Activated naive CD8-positive, alpha-beta T cell treated with anti-CD3 and anti-CD28 coated beads, Interleukin-2, amount 10 ng/mL, durations not matched to agents 7 days and 5 days (primary cell): ENCODE measurements at regions not wholly inside any gene's neighbourhood (a gene's known extent, or its start where the extent isn't known, plus 50 kb on each side); places are given as distances from the start of the nearest gene placed in this dataset.

Experiments
- ATAC-seq: fragments of 150-1000 bp; cut with Tn5 transposase; one replicate; pipeline ENCODE4 v1.10.0; 2021; ENCODE audit warnings: low read depth, moderate library complexity
- POLR2A ChIA-PET: fragments of 350-600 bp; sonication (Branson Sonifier 250); formaldehyde crosslinking; loops from one replicate; lab custom pipeline; 2021; ENCODE audit warnings: antibody characterized with exemption; lab: Charles Lee
- DNase-seq: peaks from one replicate; pipeline ENCODE4 v3.0.0; 2021
- H3K27ac Mint-ChIP-seq: one replicate; pipeline ENCODE4 v1.8.0; 2022; ENCODE audit warnings: mild to moderate bottlenecking, mixed read lengths
- H3K27me3 Mint-ChIP-seq: one replicate; pipeline ENCODE4 v1.8.0; 2022; ENCODE audit warnings: mild to moderate bottlenecking, moderate library complexity, mixed read lengths
- H3K36me3 Mint-ChIP-seq: one replicate; pipeline ENCODE4 v1.8.0; 2021; ENCODE audit warnings: mild to moderate bottlenecking, mixed read lengths
- H3K4me1 Mint-ChIP-seq: one replicate; pipeline ENCODE4 v1.8.0; 2021; ENCODE audit warnings: mixed read lengths
- H3K4me3 Mint-ChIP-seq: one replicate; pipeline ENCODE4 v1.8.0; 2022; ENCODE audit warnings: mild to moderate bottlenecking, moderate library complexity, mixed read lengths
- H3K9me3 Mint-ChIP-seq: one replicate; pipeline ENCODE4 v1.8.0; 2021; ENCODE audit warnings: mixed read lengths

- no peaks in the 10 kb centered on the region for H3K27me3 Mint-ChIP-seq
- no peak overlapping the region for H3K27ac Mint-ChIP-seq
- H3K36me3 Mint-ChIP-seq = no peaks in the 10 kb centered on the region
- H3K4me1 Mint-ChIP-seq = no peaks in the 10 kb centered on the region
- no peak for DNase-seq
- peaks cover 4% of the 10 kb centered on the region for H3K9me3 Mint-ChIP-seq
- no peak for ATAC-seq
- no peak overlapping the region for H3K4me3 Mint-ChIP-seq
- POLR2A ChIA-PET = no interaction called here
Observed at GRCh38 chr13:80727321-80727975, 386.5 kb upstream of the SPRY2 start.

GRCh38 chr13:80726868-80727267, 385.9 kb upstream of the SPRY2 start:
- Mint-ChIP-seq H3K36me3 (no peaks in the 10 kb centered on the region), H3K9me3 (peaks cover 4% of the 10 kb centered on the region), H3K4me3 (no peak overlapping the region), H3K27ac (no peak overlapping the region), H3K27me3 (no peaks in the 10 kb centered on the region), H3K4me1 (no peaks in the 10 kb centered on the region)
- DNase-seq (no peak), ATAC-seq (no peak)
- POLR2A ChIA-PET = no interaction called here

GRCh38 chr13:80721689-80722088, 380.8 kb upstream of the SPRY2 start:
- Mint-ChIP-seq H3K27ac (no peak overlapping the region), H3K9me3 (peaks cover 1% of the 10 kb centered on the region), H3K4me3 (no peak overlapping the region), H3K36me3 (no peaks in the 10 kb centered on the region), H3K27me3 (no peaks in the 10 kb centered on the region), H3K4me1 (no peaks in the 10 kb centered on the region)
- POLR2A ChIA-PET = no interaction called here
- ATAC-seq (no peak), DNase-seq (no peak)

GRCh38 chr13:80718970-80719369, 378.0 kb upstream of the SPRY2 start:
- no peaks in the 10 kb centered on the region for H3K4me1 Mint-ChIP-seq
- no peak for DNase-seq

GRCh38 chr13:80717776-80718175, 376.9 kb upstream of the SPRY2 start:
- ATAC-seq (no peak), DNase-seq (no peak)
- Mint-ChIP-seq H3K4me1 (no peaks in the 10 kb centered on the region), H3K27ac (no peak overlapping the region), H3K9me3 (no peaks in the 10 kb centered on the region), H3K4me3 (no peak overlapping the region), H3K27me3 (no peaks in the 10 kb centered on the region), H3K36me3 (no peaks in the 10 kb centered on the region)
- POLR2A ChIA-PET = no interaction called here

More at GRCh38 chr13:80718970-80719369, 378.0 kb upstream of the SPRY2 start:
- Mint-ChIP-seq H3K27me3 (no peaks in the 10 kb centered on the region), H3K9me3 (no peaks in the 10 kb centered on the region), H3K36me3 (no peaks in the 10 kb centered on the region), H3K27ac (no peak overlapping the region), H3K4me3 (no peak overlapping the region)
- POLR2A ChIA-PET = no interaction called here
- no peak for ATAC-seq

- DNase-seq (no peak), ATAC-seq (no peak)
- no peaks in the 10 kb centered on the region for H3K4me1 Mint-ChIP-seq
- H3K9me3 Mint-ChIP-seq = no peaks in the 10 kb centered on the region
- POLR2A ChIA-PET = no interaction called here
- H3K27me3 Mint-ChIP-seq = no peaks in the 10 kb centered on the region
- no peak overlapping the region for H3K4me3 Mint-ChIP-seq
- H3K36me3 Mint-ChIP-seq = no peaks in the 10 kb centered on the region
- no peak overlapping the region for H3K27ac Mint-ChIP-seq
Observed at GRCh38 chr13:80716610-80717081, 375.7 kb upstream of the SPRY2 start.

GRCh38 chr13:80712026-80712425, 371.1 kb upstream of the SPRY2 start:
- no peaks in the 10 kb centered on the region for H3K36me3 Mint-ChIP-seq
- POLR2A ChIA-PET = no interaction called here
- no peaks in the 10 kb centered on the region for H3K27me3 Mint-ChIP-seq
- H3K9me3 Mint-ChIP-seq = no peaks in the 10 kb centered on the region
- no peak overlapping the region for H3K27ac Mint-ChIP-seq
- no peak for ATAC-seq
- no peaks in the 10 kb centered on the region for H3K4me1 Mint-ChIP-seq
- DNase-seq = no peak
- H3K4me3 Mint-ChIP-seq = no peak overlapping the region

- no peak overlapping the region for H3K4me3 Mint-ChIP-seq
- DNase-seq (no peak), ATAC-seq (no peak)
- no peaks in the 10 kb centered on the region for H3K36me3 Mint-ChIP-seq
- POLR2A ChIA-PET = no interaction called here
- H3K4me1 Mint-ChIP-seq = no peaks in the 10 kb centered on the region
- H3K27me3 Mint-ChIP-seq = no peaks in the 10 kb centered on the region
- no peak overlapping the region for H3K27ac Mint-ChIP-seq
- no peaks in the 10 kb centered on the region for H3K9me3 Mint-ChIP-seq
Observed at GRCh38 chr13:80708791-80709190, 367.9 kb upstream of the SPRY2 start.

GRCh38 chr13:80707000-80707983, 366.4 kb upstream of the SPRY2 start:
- no peaks in the 10 kb centered on the region for H3K36me3 Mint-ChIP-seq
- H3K9me3 Mint-ChIP-seq = peaks cover 3% of the 10 kb centered on the region
- ATAC-seq (no peak), DNase-seq (no peak)
- POLR2A ChIA-PET = no interaction called here
- no peak overlapping the region for H3K4me3 Mint-ChIP-seq
- H3K27me3 Mint-ChIP-seq = no peaks in the 10 kb centered on the region
- no peaks in the 10 kb centered on the region for H3K4me1 Mint-ChIP-seq
- no peak overlapping the region for H3K27ac Mint-ChIP-seq

GRCh38 chr13:80706164-80706471, 365.2 kb upstream of the SPRY2 start:
- POLR2A ChIA-PET = no interaction called here
- DNase-seq = no peak
- Mint-ChIP-seq H3K27ac (no peak overlapping the region), H3K4me3 (no peak overlapping the region), H3K36me3 (no peaks in the 10 kb centered on the region), H3K4me1 (no peaks in the 10 kb centered on the region), H3K27me3 (no peaks in the 10 kb centered on the region), H3K9me3 (peaks cover 7% of the 10 kb centered on the region)
- no peak for ATAC-seq

- no peak overlapping the region for H3K27ac Mint-ChIP-seq
- no peaks in the 10 kb centered on the region for H3K36me3 Mint-ChIP-seq
- H3K4me3 Mint-ChIP-seq = no peak overlapping the region
- H3K27me3 Mint-ChIP-seq = no peaks in the 10 kb centered on the region
- DNase-seq (no peak), ATAC-seq (no peak)
- POLR2A ChIA-PET = no interaction called here
- H3K4me1 Mint-ChIP-seq = no peaks in the 10 kb centered on the region
- peaks cover 7% of the 10 kb centered on the region for H3K9me3 Mint-ChIP-seq
Observed at GRCh38 chr13:80705371-80706163, 364.6 kb upstream of the SPRY2 start.

- Mint-ChIP-seq H3K27me3 (no peaks in the 10 kb centered on the region), H3K4me1 (no peaks in the 10 kb centered on the region), H3K4me3 (no peak overlapping the region), H3K36me3 (no peaks in the 10 kb centered on the region), H3K9me3 (peaks cover 7% of the 10 kb centered on the region), H3K27ac (no peak overlapping the region)
- no peak for DNase-seq
- ATAC-seq = no peak
- POLR2A ChIA-PET = no interaction called here
Observed at GRCh38 chr13:80704369-80704768, 363.4 kb upstream of the SPRY2 start.

- ATAC-seq = no peak
- Mint-ChIP-seq H3K27ac (no peak overlapping the region), H3K4me3 (no peak overlapping the region)
Observed at GRCh38 chr13:80695841-80696240, 354.9 kb upstream of the SPRY2 start.

More at GRCh38 chr13:80695841-80696240, 354.9 kb upstream of the SPRY2 start:
- Mint-ChIP-seq H3K9me3 (peaks cover 7% of the 10 kb centered on the region), H3K4me1 (no peaks in the 10 kb centered on the region), H3K36me3 (no peaks in the 10 kb centered on the region), H3K27me3 (no peaks in the 10 kb centered on the region)
- POLR2A ChIA-PET = no interaction called here
- no peak for DNase-seq
